ENCODE measurements at regions not wholly inside any gene's neighbourhood (a gene's known extent, or its start where the extent isn't known, plus 50 kb on each side); places are given as distances from the start of the nearest gene placed in this dataset.

DNA sequence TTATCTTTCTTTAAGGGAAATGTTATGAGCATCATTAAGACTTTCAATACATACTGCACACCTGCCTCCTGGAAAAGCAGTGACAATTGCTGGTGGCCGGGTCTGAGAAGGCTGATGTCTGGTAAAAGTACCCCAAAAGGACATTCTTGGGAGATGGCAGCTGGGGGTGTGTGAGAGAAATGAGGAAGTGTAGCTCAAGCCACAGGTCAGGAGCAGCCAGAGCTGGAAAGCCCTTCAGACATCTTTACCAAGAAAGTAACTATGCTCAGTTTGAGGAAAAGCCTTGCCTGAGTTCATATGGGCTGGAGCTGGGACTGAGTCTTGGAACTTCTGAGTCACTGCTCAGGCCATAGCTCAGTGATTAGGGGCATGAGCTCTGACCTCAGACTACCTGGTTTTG lies 94.7 kb upstream of the N4BP1 start:
- TF ChIP-seq, protein P1, sequence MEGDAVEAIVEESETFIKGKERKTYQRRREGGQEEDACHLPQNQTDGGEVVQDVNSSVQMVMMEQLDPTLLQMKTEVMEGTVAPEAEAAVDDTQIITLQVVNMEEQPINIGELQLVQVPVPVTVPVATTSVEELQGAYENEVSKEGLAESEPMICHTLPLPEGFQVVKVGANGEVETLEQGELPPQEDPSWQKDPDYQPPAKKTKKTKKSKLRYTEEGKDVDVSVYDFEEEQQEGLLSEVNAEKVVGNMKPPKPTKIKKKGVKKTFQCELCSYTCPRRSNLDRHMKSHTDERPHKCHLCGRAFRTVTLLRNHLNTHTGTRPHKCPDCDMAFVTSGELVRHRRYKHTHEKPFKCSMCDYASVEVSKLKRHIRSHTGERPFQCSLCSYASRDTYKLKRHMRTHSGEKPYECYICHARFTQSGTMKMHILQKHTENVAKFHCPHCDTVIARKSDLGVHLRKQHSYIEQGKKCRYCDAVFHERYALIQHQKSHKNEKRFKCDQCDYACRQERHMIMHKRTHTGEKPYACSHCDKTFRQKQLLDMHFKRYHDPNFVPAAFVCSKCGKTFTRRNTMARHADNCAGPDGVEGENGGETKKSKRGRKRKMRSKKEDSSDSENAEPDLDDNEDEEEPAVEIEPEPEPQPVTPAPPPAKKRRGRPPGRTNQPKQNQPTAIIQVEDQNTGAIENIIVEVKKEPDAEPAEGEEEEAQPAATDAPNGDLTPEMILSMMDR (IDR thresholded peaks at IDR 0.05; ENCODE audit: low read length) = no peak
- TF ChIP-seq EZH2 (optimal IDR thresholded peaks at IDR 0.05; ENCODE audit: low read depth, low read length) = no peak
